GM19328 (cell line): ENCODE measurements at regions not wholly inside any gene's neighbourhood (a gene's known extent, or its start where the extent isn't known, plus 50 kb on each side); places are given as distances from the start of the nearest gene placed in this dataset.

Experiments
- ATAC-seq: cut with Tn5 transposase; IDR thresholded peaks from one replicate; pipeline ENCODE4 v1.9.1; 2021; ENCODE audit warnings: mild to moderate bottlenecking, moderate library complexity; ENCODE audit not compliant: unreplicated experiment

DNA sequence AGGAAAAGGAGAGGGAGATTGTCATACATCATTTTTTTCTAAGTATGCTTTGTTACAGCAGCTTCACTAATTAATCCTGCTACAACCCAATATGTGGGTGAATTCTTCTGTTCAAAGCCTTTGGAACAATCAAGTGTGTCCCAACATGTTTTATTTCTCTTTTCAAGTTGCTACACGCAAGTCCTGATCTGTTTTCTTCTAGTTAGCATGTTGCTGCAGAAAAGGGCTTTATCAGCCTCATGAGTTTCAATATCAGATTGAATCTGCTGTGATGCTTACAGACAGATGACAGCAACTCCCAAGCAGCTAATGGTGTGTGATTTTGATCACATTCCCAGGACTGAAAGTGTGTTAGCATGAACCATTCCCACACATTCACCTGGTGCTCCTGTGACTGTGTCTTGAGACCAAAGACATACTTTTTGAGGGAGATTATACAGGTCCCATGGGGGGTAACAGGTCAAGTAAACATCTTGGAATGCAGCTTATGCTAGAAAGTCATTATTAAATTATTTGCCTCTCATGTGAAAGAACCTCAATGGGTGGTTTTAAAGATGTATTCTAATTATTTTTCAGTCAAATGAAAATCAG, 96.9 kb upstream of the KCNJ16 start:
- ATAC-seq, result no peak

DNA sequence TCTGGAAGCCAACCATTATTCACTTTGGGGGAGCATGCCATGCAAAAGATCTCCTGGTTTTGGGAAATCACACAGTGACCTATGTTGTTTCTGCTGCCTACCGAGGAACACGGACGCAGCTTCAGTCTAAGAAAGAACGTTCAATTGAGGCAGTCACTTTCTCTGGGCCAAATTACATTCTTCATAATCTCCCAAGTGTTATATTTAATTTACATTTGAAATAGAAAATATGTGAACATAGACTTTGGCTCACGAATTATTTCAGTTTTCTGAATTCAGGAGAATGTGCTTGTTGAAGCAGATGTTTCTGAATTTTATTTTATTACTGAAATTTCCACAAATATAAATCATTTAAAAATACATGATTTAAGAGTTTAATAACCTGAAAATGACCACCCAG, 93.6 kb upstream of the KCNJ16 start:
- no peak for ATAC-seq

DNA sequence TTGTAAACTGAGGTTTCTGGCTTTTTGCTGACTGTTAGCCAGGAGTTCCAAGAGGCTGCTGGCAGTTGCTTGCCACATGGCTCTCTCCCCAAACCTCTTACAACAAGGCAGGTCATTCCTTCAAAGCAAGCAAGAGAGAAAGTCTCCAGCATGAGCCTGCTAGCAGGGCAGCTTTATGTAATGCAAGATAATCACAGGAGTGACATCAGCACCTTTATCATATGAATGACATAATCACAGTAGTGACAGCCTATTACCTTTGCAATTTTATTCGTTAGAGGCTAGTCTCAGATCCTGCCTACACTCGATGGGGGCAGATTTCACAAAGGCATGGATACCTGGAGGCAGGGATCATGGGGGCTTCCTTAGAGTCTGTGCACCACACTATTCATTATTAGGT, 79.5 kb upstream of the KCNJ16 start:
- ATAC-seq, result no peak

DNA sequence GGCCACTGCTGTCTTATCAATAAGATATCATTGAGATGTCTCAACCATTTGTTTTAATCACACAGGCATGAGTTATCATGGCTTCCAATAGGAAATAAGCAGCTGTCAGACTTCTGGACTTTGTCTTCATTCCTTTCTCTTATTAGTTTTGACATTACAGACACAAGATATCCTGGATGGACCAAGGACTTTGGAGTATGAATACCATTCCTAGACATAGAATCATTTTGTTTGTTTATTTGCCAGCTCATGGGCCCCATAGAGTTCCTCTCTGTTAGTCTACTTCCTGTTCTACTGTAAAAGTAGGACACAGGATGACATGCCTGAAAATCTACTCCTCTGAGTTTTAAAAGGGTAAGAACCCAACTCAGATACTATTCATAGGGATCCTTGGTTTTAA, 77.7 kb upstream of the KCNJ16 start:
- ATAC-seq, result no peak

DNA sequence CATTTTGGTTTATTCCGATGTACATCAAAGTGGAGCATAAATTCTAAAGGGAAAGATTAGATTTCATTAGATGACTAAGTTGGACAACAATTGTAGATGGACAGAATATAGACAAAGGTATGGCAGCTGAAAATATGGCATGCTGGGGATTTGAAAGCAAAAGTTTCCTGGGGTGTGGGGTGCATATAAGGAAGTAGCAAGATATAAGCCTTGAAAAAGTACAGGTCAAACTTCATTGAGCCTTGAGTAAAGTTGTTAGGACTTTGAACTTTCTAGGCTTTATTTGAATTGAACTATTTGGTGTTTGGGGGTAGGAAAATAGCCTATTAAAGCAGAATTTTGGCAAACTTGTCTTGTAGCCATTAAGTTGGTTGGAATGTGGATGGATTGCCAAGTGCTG, 75.8 kb upstream of the KCNJ16 start:
- no peak for ATAC-seq

- ATAC-seq, result no peak
Observed at GRCh38 chr17:70006159-70006558, 68.9 kb upstream of the KCNJ16 start.

DNA sequence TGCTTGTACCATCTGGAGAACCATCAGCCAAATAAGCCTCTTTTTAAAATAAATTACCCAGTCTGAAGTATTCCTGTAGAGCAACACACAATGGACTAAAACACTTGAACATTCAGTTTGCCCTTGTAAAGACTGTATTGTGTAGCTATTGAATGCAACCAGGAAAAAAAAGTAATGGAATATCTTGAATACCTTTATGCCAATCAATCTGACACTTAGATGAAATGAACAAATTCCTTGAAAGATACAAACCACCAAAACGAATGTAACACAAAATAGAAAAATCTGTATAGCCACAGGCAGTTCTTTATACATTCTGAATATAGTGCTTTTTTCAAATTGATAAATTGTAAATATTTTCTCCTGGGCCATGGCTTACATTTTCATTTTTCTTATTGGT, 63.3 kb upstream of the KCNJ16 start:
- no peak for ATAC-seq

- no peak for ATAC-seq
Observed at GRCh38 chr17:70013911-70014310, 61.1 kb upstream of the KCNJ16 start.

- no peak for ATAC-seq
Observed at GRCh38 chr17:70017112-70017511, 57.9 kb upstream of the KCNJ16 start.

DNA sequence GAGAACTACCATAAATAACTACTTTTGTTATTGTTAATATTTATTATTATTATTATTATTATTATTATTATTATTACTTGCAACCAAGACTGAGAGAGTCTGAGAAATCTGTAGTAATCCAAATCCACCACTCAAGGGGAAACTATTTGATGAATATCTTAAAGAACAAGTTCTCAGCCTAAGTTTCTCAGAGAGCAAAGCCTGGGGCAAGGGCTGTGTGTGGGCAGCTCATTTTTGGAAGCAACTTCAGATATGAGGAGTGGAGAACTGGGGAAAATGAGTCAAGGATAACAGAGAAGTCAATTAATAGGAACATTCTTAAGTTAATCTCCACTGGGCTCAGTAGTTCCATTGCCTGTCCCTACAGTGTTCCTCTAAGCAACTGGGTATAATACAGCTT, 57.1 kb upstream of the KCNJ16 start:
- ATAC-seq, result no peak

- ATAC-seq, result no peak
Observed at GRCh38 chr17:70021726-70022125, 53.3 kb upstream of the KCNJ16 start.

DNA sequence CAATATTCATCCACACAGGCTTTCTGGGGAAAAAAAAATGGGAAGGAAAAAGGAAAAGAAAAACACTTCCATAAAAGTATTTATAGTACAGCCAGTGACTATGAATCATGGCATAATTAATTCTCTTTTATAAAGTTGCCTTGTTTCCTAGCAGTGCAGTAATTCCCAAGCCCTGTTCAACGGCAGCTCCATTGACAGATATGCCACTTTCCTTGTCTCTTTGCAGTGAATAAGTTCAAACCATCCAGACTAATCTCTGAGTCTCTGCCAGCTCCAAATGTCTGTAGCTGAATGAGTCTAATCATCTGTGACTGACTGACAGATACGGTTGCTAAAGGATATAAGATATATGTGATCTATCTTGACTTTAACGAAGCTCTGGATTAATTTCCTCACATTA, 52.9 kb upstream of the KCNJ16 start:
- no peak for ATAC-seq

DNA sequence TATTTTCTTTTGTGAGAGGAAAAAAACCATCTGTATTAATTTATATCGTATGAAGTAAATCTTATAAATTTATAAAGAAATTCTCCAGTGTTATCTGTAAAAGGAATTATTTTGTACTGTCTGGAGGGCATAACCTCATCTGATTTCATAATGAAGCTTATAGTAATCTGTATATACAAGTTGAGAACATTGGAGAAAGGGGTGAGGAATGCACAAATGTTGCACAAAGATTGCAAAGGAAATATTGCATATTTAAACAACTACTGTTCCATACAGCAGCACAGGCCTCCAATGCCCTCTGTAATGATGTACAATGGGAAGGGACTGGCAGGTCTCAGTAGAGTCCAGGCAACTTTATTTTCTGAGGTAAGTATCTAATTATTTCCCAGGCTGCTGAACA, 50.8 kb upstream of the KCNJ16 start:
- ATAC-seq, result no peak
